GM18951 (cell line): ENCODE measurements at regions not wholly inside any gene's neighbourhood (a gene's known extent, or its start where the extent isn't known, plus 50 kb on each side); places are given as distances from the start of the nearest gene placed in this dataset.

Experiments
- POLR2A ChIP-seq: IDR thresholded peaks from 4 replicates; pipeline ENCODE4 v1.6.1; 2011; ENCODE audit warnings: mild to moderate bottlenecking; ENCODE audit not compliant: insufficient read length, insufficient read depth; ENCODE audit errors: extremely low read depth
- in situ Hi-C: fragments of 300-500 bp; cut with MboI; formaldehyde crosslinking; loops from one replicate; pipeline ENCODE4 v1.12.0; 2022; ENCODE audit warnings: low sequenced_read_pairs, mixed read lengths, inconsistent platforms; ENCODE audit not compliant: unreplicated experiment

DNA sequence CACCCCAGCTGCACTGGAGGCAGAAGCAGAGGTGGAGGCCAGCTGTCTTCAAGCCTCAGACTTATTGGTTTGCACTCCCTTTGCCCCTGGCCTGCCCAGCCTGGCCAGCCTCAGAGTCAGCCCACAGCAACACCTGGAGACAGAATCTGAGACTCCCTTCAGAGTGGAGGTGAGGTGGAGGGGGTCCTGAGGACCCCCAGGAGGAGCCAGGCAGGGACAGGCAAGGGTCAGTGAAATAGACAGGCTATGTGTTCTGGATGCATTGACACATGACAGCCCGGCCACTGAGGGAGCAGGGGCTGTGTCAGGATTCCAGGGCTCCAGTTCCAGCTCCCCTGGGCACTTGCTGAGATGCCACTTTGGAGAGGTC is 309.7 kb downstream of the MYCN start:
- TF ChIP-seq POLR2A, result no peak
- in situ Hi-C loops, result no loop called here

DNA sequence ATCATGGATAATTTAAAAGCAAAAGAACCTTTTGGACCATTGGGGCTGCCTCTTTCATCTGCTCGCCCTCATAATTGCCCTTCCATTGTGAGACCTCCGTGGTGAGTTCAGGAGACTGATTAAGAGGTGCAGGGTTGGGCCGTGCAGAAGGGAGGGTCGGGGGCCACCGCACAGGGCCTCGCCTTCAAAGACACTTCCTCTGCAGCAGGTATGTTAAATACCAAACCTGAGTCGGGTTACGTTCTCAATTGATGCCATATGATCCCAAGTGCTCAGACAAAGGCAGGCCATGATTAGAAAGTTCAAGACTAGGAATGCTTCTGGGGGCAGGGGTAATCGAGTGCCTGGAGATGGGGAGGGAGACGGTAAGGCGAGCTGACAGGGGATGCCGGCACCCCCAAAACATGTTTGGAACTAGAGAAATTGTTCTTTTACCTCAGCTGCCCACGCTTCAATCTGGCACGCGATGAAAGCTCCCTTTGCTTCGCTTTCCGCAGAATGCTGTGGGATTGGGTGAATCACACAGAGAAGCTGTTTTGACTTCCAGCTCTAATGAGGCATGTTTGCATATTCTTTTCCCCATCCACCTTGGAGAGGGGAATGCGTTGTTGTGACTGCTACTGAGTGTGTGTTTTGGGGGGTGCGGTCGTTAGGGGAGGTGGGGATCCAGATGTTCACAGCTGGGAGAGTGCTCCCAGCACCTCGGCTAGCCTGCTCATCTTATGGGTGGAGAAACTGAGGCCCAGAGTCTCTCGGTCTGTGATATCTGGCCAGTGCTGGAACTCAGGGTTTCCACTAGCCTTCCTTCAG is 309.1 kb downstream of the MYCN start:
- in situ Hi-C loops, result no loop called here

DNA sequence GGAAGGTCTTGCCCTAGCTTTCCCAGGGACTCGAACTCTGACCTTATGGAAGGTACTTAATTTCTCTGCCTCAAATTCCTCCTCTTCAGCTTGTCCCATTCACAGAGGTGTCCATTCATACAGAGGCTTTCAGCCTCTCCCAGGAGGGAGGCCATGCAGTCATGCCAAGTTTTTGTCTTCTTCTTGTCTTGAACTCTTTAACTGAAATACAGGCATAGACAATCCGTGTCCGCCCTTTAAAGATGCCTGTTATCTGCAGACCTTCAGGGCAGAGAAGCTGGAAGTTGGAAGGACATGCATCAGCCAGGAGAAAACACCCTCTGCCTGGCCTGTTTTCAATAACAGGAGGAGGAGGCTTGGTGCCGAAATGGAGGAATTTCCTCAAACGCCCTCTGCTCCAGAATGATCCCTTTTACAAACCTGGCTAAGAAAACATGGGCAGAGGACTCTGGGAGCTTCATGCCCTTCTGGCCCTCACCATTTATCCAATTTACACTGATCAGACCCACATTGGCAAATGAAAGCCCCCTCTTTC is 308.3 kb downstream of the MYCN start:
- TF ChIP-seq POLR2A, result no peak
- in situ Hi-C loops, result no loop called here

More for the DNA sequence above, 309.1 kb downstream of the MYCN start:
- no peak for TF ChIP-seq POLR2A

DNA sequence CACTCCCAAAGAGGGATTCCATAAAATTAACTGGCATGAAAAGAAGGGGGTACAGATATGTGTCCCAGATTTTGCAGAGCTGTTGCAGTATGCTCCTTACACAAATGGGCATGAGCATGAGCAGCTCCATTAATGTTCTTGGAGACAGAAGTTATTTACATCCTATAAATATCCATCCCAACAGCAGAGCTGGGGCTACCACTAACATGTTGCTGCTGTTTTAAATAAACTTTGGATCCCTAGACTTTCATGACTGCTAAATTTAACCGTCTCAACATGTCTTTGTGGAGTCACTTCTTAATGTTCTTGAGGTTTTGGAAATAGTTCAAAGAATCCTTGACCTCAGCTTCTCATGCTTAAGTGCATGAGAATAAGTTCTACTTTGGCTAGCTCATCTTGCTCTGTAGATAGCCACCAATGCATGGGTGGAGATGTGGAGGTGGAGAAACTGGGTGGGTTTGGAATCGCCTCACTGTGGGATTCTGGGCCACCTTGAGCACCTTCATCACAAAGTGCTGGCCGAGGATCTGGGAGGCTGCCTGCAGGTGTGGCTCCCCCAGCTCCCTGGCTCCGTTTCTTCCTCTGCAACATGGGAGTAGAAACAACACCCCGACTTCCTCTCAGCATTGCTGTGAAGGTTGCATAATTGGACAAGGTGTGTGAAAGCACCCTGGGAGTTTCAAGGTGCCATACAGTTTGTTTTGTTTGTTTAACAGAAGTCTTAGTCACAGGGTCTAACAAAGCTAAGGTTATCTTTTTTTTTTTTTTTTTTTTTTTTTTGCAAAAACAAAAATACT is 307.2 kb downstream of the MYCN start:
- in situ Hi-C loops, result no loop called here
- no peak for TF ChIP-seq POLR2A

DNA sequence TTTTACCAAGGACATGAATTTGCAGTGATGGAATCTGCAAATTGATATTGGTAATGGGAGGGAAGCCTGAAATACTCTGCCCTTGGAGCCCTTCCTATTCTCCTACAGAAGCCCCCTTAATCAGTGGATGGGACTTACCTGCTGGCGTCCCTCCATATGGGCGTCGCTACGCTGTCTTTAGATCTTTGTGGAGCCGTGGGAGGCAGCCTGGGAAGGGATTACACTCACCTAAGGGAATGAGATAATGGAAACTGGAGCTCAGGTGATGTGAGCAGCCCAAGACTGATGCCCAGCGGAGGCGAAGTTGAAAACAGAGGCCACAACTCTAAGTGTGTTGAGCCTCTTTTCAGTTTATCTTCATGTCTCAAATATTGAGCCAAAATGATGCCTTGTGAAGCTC is 306.6 kb downstream of the MYCN start:
- in situ Hi-C loops, result no loop called here

DNA sequence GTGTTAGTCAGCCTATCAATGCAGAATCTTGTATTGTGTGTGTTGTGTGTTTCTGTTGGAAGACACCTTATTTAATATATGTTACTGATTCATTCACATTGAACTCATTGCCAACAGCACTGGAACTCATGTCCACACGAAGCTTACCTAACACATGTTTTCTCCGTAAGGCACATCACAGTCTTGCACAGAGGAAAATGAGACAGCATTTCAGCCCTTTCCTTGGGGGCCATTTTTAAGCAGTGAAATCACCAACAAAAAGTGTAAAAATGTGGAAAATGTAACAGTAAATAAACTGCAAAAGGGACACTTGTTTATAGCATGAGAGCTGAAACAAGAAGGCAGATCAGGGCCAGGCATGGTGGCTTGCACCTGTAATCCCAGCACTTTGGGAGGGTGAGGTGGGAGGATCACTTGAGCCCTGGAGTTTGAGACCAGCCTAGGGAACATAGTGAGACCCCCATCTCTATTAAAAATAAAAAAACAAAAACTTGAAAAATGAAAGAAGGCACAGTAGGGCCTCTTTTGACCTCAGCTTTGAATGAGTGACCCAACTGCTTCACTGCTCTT is 306.0 kb downstream of the MYCN start:
- in situ Hi-C loops, result no loop called here
- TF ChIP-seq POLR2A, result no peak

More for the DNA sequence above, 306.6 kb downstream of the MYCN start:
- no peak for TF ChIP-seq POLR2A

DNA sequence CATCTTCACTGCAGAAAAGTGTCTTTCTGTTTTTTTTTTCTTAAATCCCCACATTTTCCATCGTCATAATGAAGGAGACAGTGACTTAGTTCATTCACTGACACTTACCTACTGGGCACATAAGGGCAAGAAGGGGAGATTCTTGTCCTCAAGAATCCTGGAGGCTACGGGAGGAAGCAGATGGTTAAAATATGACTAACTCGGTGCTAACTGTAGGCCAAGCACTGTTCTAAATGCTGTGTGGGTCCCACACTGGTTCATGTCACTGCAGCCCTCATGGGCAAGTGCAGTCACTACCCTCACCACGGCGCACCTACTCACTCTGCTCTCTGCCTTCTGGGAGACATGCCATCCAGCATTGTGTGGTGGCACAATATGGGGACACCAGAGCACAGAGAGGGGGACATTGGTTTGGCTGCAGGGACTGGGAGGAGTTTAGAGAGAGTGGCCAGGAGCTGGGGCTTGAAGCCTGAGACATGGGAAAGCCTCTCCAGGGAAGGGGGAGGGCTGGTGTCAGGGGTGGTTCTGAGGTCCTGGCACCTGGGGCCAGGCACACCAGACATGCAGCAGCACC is 305.2 kb downstream of the MYCN start:
- in situ Hi-C loops, result no loop called here

DNA sequence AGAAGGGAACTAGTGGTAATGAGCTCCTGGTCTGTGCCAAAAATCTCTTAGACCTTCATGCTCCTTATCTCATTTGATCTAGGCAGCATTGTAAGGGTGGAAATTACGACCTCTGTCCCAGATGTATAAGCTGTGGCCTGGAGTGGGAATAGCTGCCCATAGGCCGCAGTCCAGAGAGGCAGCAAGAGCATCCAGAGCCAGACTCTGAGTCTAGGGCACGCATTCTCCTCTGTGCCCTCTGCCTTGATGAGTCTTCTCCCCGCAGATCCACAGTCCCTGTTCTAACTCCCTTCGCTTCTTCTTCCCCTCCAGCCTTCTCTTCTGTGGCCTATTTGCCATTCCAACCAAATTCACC is 304.6 kb downstream of the MYCN start:
- TF ChIP-seq POLR2A, result no peak
- in situ Hi-C loops, result no loop called here

More for the DNA sequence above, 305.2 kb downstream of the MYCN start:
- no peak for TF ChIP-seq POLR2A

DNA sequence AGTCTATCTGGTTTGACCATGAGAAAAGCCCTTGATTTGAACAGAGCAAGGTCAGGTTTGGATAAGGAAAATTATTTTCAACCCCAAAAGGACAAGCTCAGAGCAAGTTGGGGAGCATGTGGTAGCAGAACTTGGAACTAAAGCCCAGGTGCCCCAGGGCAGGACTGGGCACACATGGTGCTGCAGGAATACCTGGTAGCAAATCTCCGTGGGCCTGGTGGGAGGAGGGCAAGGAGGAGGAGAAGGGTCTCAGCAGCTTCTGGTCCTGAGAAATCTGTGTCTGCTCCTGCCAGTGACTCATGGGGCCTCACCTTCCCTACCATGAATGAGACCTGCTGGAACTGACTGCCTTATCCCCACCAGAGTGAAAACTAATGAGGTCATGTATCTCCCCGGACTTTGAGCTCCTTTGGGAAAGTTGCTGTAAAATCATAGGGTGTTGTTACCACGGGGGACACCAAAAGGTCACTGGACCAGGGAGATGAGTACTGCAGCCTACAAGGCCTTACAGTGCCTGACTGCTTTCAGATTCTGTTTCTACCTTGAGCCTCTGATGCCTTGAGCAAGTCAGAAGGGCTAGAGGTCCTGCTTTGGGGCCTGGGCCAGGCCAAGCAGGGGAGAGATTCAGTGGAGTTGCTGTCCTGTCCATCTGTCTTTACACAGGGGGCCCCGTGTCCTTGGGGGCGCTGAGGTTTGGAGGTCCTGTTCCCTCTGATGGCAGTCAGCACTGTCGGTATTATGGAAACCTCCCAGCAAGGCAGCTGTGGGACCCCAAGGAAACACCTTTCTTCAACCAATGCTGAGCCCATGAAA is 304.0 kb downstream of the MYCN start:
- in situ Hi-C loops, result no loop called here
- no peak for TF ChIP-seq POLR2A

DNA sequence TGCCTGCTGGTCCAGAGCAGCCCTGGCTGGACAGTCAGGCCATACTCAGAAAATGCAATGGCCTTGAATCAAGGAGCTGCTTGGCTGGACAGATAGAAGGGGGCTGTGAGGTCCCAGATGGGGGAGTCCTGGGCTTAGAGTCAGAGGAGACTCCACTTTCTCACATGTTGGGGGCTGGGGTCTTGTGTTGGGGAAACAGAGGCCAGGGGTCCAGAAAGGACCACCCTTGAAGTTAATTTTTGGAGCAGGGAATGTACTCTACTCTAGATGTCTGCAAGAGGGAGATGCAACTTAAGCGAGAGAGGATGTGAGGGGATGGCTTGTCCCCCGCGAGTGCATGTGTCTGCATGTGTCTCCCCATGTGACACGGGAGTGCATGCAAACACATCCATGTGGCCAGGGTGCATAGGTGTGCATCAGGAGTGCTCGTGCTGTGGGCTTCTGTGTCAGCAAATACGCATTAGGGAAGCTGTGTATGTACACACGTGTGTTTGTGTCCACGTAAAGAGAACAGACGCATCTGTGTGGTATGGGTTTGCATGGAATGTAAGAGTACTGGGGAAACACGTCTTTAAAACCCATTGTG is 303.2 kb downstream of the MYCN start:
- no peak for TF ChIP-seq POLR2A
- in situ Hi-C loops, result no loop called here

DNA sequence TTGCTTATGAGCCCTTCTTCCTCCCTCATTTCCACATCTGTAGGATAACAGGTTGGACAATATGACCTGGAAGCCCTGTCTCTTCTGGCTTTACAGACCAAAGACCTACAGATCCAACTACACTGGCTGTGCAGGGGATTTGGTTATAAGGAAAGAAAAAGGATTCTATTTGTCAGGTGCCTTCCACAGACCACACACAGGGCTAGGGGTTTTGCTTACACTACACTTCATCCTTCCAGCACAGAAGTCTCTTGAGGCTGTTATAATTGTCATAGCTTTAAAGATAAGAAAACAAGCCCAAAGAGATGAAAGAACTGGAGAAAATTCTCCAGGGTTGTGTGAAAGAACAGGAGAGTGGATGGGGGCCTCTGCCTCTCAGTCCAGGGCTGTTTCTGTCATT is 302.6 kb downstream of the MYCN start:
- in situ Hi-C loops, result no loop called here
- TF ChIP-seq POLR2A, result no peak

DNA sequence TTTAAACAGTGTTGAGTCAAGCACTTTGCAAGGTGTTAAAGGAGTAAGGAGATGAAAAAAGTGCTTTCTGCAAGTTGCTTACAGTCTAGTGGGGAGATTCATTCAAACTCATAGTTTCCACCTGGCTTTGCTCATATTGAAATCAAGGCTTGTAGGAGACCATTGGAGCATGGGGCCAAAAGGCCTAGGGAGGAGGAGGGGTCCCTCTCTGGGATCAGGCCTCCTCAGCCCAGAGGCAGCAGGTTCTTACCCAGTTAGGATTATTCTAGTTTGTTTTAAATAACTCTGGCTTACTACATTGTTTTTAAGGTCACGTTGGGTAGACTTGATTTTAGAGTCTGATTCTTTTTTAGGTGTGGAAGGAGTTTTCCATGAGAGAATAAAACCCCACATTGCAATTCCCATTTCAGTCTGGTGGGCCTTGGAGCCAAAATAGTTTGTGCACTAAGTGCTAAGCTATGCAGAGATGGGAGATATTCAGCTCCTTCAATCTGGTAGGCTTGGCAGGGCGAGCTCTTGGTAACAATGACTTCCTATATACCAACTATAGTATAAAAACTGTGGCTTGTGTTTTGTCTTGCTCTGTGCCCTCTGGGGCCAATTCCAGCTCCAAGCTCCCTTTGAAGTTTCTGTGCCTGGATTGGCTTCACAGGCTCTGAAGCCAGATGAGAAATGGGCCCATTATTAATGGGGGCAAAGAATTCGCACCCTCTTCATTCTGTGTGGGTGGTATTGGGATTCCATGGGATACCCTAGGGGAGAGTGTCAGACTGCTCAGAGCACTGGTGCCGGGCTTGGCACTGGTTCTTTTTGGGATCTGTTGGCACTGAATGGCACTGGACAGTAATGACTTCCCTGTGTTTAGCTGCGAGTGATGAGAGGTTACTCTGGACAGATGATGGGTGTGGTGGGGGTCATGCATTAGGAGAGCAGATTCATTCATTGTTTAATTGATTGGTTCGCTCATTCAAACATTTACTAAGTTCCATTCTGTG is 301.1 kb downstream of the MYCN start:
- in situ Hi-C loops, result no loop called here
- TF ChIP-seq POLR2A, result no peak
